ENCODE measurements at regions not wholly inside any gene's neighbourhood (a gene's known extent, or its start where the extent isn't known, plus 50 kb on each side); places are given as distances from the start of the nearest gene placed in this dataset.

- Histone ChIP-seq H3K27ac (ENCODE audit: poor library complexity, severe bottlenecking) (no peak overlapping the region), H3K27me3 (ENCODE audit: insufficient read depth, poor library complexity, severe bottlenecking) (no peaks in the 10 kb centered on the region), H3K9me3 (ENCODE audit: severe bottlenecking) (no peaks in the 10 kb centered on the region), H3K36me3 (ENCODE audit: low read depth) (no peaks in the 10 kb centered on the region), H3K4me1 (ENCODE audit: insufficient read depth, poor library complexity, severe bottlenecking) (no peaks in the 10 kb centered on the region), H3K4me3 (ENCODE audit: severe bottlenecking) (no peak overlapping the region)
- ATAC-seq (ENCODE audit: low read depth) (no peak), DNase-seq (ENCODE audit: low spot score) (no peak)
- no peak for TF ChIP-seq CTCF (IDR thresholded peaks at IDR 0.05; ENCODE audit: poor library complexity, severe bottlenecking)
Observed at GRCh38 chr1:200345520-200345919, 64.3 kb downstream of the ZNF281 start.

- Histone ChIP-seq H3K4me3 (ENCODE audit: severe bottlenecking) (no peak overlapping the region), H3K36me3 (ENCODE audit: low read depth) (no peaks in the 10 kb centered on the region), H3K27ac (ENCODE audit: poor library complexity, severe bottlenecking) (no peak overlapping the region), H3K4me1 (ENCODE audit: insufficient read depth, poor library complexity, severe bottlenecking) (no peaks in the 10 kb centered on the region), H3K9me3 (ENCODE audit: severe bottlenecking) (no peaks in the 10 kb centered on the region), H3K27me3 (ENCODE audit: insufficient read depth, poor library complexity, severe bottlenecking) (no peaks in the 10 kb centered on the region)
- no peak for TF ChIP-seq CTCF (IDR thresholded peaks at IDR 0.05; ENCODE audit: poor library complexity, severe bottlenecking)
- DNase-seq (ENCODE audit: low spot score) = no peak
- no peak for ATAC-seq (ENCODE audit: low read depth)
Observed at GRCh38 chr1:200343874-200344273, 66.0 kb downstream of the ZNF281 start.

GRCh38 chr1:200342511-200343311, 67.1 kb downstream of the ZNF281 start:
- Histone ChIP-seq H3K27ac (ENCODE audit: poor library complexity, severe bottlenecking) (no peak overlapping the region), H3K36me3 (ENCODE audit: low read depth) (no peaks in the 10 kb centered on the region), H3K9me3 (ENCODE audit: severe bottlenecking) (no peaks in the 10 kb centered on the region), H3K4me3 (ENCODE audit: severe bottlenecking) (no peak overlapping the region), H3K4me1 (ENCODE audit: insufficient read depth, poor library complexity, severe bottlenecking) (no peaks in the 10 kb centered on the region), H3K27me3 (ENCODE audit: insufficient read depth, poor library complexity, severe bottlenecking) (no peaks in the 10 kb centered on the region)
- DNase-seq (ENCODE audit: low spot score) (no peak), ATAC-seq (ENCODE audit: low read depth) (peak; percentile 48; the same call in 2 of the 3 replicates)
- no peak for TF ChIP-seq CTCF (IDR thresholded peaks at IDR 0.05; ENCODE audit: poor library complexity, severe bottlenecking)

GRCh38 chr1:200338451-200338850, 71.4 kb downstream of the ZNF281 start:
- H3K9me3 ChIP-seq (ENCODE audit: severe bottlenecking) = no peaks in the 10 kb centered on the region
- ATAC-seq (ENCODE audit: low read depth) (no peak), DNase-seq (ENCODE audit: low spot score) (no peak)
- no peak overlapping the region for H3K4me3 ChIP-seq (ENCODE audit: severe bottlenecking)
- no peaks in the 10 kb centered on the region for H3K27me3 ChIP-seq (ENCODE audit: insufficient read depth, poor library complexity, severe bottlenecking)
- TF ChIP-seq CTCF (IDR thresholded peaks at IDR 0.05; ENCODE audit: poor library complexity, severe bottlenecking) = no peak
- peaks cover 32% of the 10 kb centered on the region for H3K4me1 ChIP-seq (ENCODE audit: insufficient read depth, poor library complexity, severe bottlenecking)
- no peaks in the 10 kb centered on the region for H3K36me3 ChIP-seq (ENCODE audit: low read depth)
- H3K27ac ChIP-seq (ENCODE audit: poor library complexity, severe bottlenecking) = no peak overlapping the region

- H3K27ac ChIP-seq (ENCODE audit: poor library complexity, severe bottlenecking) = peak overlapping the region; percentile 83
- TF ChIP-seq CTCF (IDR thresholded peaks at IDR 0.05; ENCODE audit: poor library complexity, severe bottlenecking) = no peak
Observed at GRCh38 chr1:200337831-200338230, 72.0 kb downstream of the ZNF281 start.

More at GRCh38 chr1:200337831-200338230, 72.0 kb downstream of the ZNF281 start:
- ATAC-seq (ENCODE audit: low read depth) = no peak
- Histone ChIP-seq H3K4me3 (ENCODE audit: severe bottlenecking) (no peak overlapping the region), H3K4me1 (ENCODE audit: insufficient read depth, poor library complexity, severe bottlenecking) (peaks cover 32% of the 10 kb centered on the region), H3K36me3 (ENCODE audit: low read depth) (no peaks in the 10 kb centered on the region), H3K9me3 (ENCODE audit: severe bottlenecking) (no peaks in the 10 kb centered on the region), H3K27me3 (ENCODE audit: insufficient read depth, poor library complexity, severe bottlenecking) (no peaks in the 10 kb centered on the region)
- DNase-seq (ENCODE audit: low spot score) = no peak

All from RWPE2 (cell line).